ENCODE measurements at regions not wholly inside any gene's neighbourhood (a gene's known extent, or its start where the extent isn't known, plus 50 kb on each side); places are given as distances from the start of the nearest gene placed in this dataset.

DNA sequence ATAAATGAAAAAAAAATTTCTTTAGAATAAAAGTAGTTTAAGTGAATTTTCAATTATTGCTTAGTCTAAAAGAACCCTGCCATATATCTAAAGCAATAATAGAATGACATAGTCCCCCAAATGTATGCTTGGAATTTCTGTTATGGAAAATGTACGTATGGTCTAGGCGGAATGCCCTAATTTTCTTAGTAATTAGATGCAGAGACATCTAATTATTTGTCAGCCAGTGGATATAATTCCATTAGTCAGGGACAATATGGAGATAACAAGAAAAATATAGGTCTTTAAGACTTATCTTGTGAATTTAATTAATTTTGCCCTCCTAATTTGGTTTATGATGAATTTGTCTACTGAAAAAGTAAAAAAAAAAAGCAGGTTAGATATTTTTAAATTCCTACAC lies 460.9 kb upstream of the SOX11 start:
- TF ChIP-seq POLR2A (IDR thresholded peaks at IDR 0.05; ENCODE audit: low read length): no peak
- no peak for TF ChIP-seq GATA1 (IDR thresholded peaks at IDR 0.05; ENCODE audit: low read depth, low read length)
